Effector memory CD4-positive, alpha-beta T cell (primary cell): ENCODE measurements at regions not wholly inside any gene's neighbourhood (a gene's known extent, or its start where the extent isn't known, plus 50 kb on each side); places are given as distances from the start of the nearest gene placed in this dataset.

Source experiments
- DNase-seq, 3 donors: peaks; one replicate each; pipeline ENCODE4 v3.0.0-alpha.2; 2020
- H3K27ac ChIP-seq: 2 replicates; pipeline ENCODE4 v1.7.0; 2013; ENCODE audit warnings: mild to moderate bottlenecking, low read length, moderate library complexity; ENCODE audit not compliant: insufficient read depth, poor library complexity, severe bottlenecking
- H3K27me3 ChIP-seq: replicated peaks from 2 replicates; pipeline ENCODE4 v1.7.0; 2013; ENCODE audit warnings: mild to moderate bottlenecking, low read length; ENCODE audit not compliant: insufficient read depth, control insufficient read depth, poor library complexity, severe bottlenecking
- H3K36me3 ChIP-seq: 2 replicates; pipeline ENCODE4 v1.7.0; 2013; ENCODE audit warnings: mild to moderate bottlenecking, low read length, moderate library complexity; ENCODE audit not compliant: control insufficient read depth, insufficient read depth
- H3K4me1 ChIP-seq: 2 replicates; pipeline ENCODE4 v1.7.0; 2013; ENCODE audit warnings: low read length, mild to moderate bottlenecking; ENCODE audit not compliant: control insufficient read depth, insufficient read depth, poor library complexity, severe bottlenecking
- H3K4me3 ChIP-seq: 2 replicates; pipeline ENCODE4 v1.7.0; 2013; ENCODE audit warnings: low read length, low read depth, mild to moderate bottlenecking; ENCODE audit not compliant: insufficient read depth, poor library complexity, severe bottlenecking
- H3K9me3 ChIP-seq: 2 replicates; pipeline ENCODE4 v1.7.0; 2013; ENCODE audit warnings: mild to moderate bottlenecking, low read length, moderate library complexity; ENCODE audit not compliant: control insufficient read depth

GRCh38 chr7:70935311-70935710 lies 196.6 kb upstream of the GALNT17 start:
- no peaks in the 10 kb centered on the region for H3K27me3 ChIP-seq
- no peaks in the 10 kb centered on the region for H3K4me1 ChIP-seq
- H3K9me3 ChIP-seq: no peaks in the 10 kb centered on the region
- no peak overlapping the region for H3K27ac ChIP-seq
- no peak for DNase-seq
- H3K4me3 ChIP-seq: no peak overlapping the region
- no peaks in the 10 kb centered on the region for H3K36me3 ChIP-seq

- no peak overlapping the region for H3K4me3 ChIP-seq
- DNase-seq: no peak
- H3K9me3 ChIP-seq: no peaks in the 10 kb centered on the region
- H3K27ac ChIP-seq: no peak overlapping the region
- H3K36me3 ChIP-seq: no peaks in the 10 kb centered on the region
- no peaks in the 10 kb centered on the region for H3K27me3 ChIP-seq
- H3K4me1 ChIP-seq: no peaks in the 10 kb centered on the region
Observed at GRCh38 chr7:70935854-70936253, 196.1 kb upstream of the GALNT17 start.

- DNase-seq: no peak
- no peaks in the 10 kb centered on the region for H3K27me3 ChIP-seq
- H3K36me3 ChIP-seq: no peaks in the 10 kb centered on the region
- no peak overlapping the region for H3K4me3 ChIP-seq
- H3K27ac ChIP-seq: no peak overlapping the region
- H3K9me3 ChIP-seq: no peaks in the 10 kb centered on the region
- H3K4me1 ChIP-seq: no peaks in the 10 kb centered on the region
Observed at GRCh38 chr7:70937424-70937823, 194.5 kb upstream of the GALNT17 start.

GRCh38 chr7:70940597-70940996 lies 191.3 kb upstream of the GALNT17 start:
- DNase-seq: no peak
- Histone ChIP-seq H3K9me3 (no peaks in the 10 kb centered on the region), H3K27ac (no peak overlapping the region), H3K4me3 (no peak overlapping the region), H3K36me3 (no peaks in the 10 kb centered on the region), H3K4me1 (no peaks in the 10 kb centered on the region), H3K27me3 (no peaks in the 10 kb centered on the region)

- no peaks in the 10 kb centered on the region for H3K36me3 ChIP-seq
- DNase-seq: no peak
- no peaks in the 10 kb centered on the region for H3K27me3 ChIP-seq
- H3K9me3 ChIP-seq: no peaks in the 10 kb centered on the region
- H3K4me3 ChIP-seq: no peak overlapping the region
- H3K27ac ChIP-seq: no peak overlapping the region
- no peaks in the 10 kb centered on the region for H3K4me1 ChIP-seq
Observed at GRCh38 chr7:70942791-70943190, 189.2 kb upstream of the GALNT17 start.

- no peak overlapping the region for H3K27ac ChIP-seq
- no peak for DNase-seq
- H3K4me1 ChIP-seq: no peaks in the 10 kb centered on the region
- H3K36me3 ChIP-seq: no peaks in the 10 kb centered on the region
- H3K4me3 ChIP-seq: no peak overlapping the region
- no peaks in the 10 kb centered on the region for H3K27me3 ChIP-seq
- no peaks in the 10 kb centered on the region for H3K9me3 ChIP-seq
Observed at GRCh38 chr7:70944516-70944915, 187.4 kb upstream of the GALNT17 start.

- Histone ChIP-seq H3K9me3 (no peaks in the 10 kb centered on the region), H3K4me3 (no peak overlapping the region), H3K4me1 (no peaks in the 10 kb centered on the region), H3K27me3 (no peaks in the 10 kb centered on the region), H3K27ac (no peak overlapping the region), H3K36me3 (no peaks in the 10 kb centered on the region)
- DNase-seq: no peak
Observed at GRCh38 chr7:70947181-70947580, 184.8 kb upstream of the GALNT17 start.

- no peaks in the 10 kb centered on the region for H3K9me3 ChIP-seq
- H3K27ac ChIP-seq: no peak overlapping the region
- no peaks in the 10 kb centered on the region for H3K27me3 ChIP-seq
- no peak for DNase-seq
- H3K36me3 ChIP-seq: no peaks in the 10 kb centered on the region
- no peaks in the 10 kb centered on the region for H3K4me1 ChIP-seq
- no peak overlapping the region for H3K4me3 ChIP-seq
Observed at GRCh38 chr7:70949862-70950261, 182.1 kb upstream of the GALNT17 start.

- Histone ChIP-seq H3K9me3 (no peaks in the 10 kb centered on the region), H3K4me3 (no peak overlapping the region), H3K27me3 (no peaks in the 10 kb centered on the region), H3K4me1 (no peaks in the 10 kb centered on the region), H3K27ac (no peak overlapping the region), H3K36me3 (no peaks in the 10 kb centered on the region)
- DNase-seq: no peak
Observed at GRCh38 chr7:70951271-70951962, 180.5 kb upstream of the GALNT17 start.

- Histone ChIP-seq H3K36me3 (no peaks in the 10 kb centered on the region), H3K9me3 (no peaks in the 10 kb centered on the region), H3K4me3 (no peak overlapping the region), H3K4me1 (no peaks in the 10 kb centered on the region), H3K27ac (no peak overlapping the region), H3K27me3 (no peaks in the 10 kb centered on the region)
- DNase-seq: no peak
Observed at GRCh38 chr7:70952311-70952710, 179.6 kb upstream of the GALNT17 start.
